SJCRH30 (cell line): ENCODE measurements at regions not wholly inside any gene's neighbourhood (a gene's known extent, or its start where the extent isn't known, plus 50 kb on each side); places are given as distances from the start of the nearest gene placed in this dataset.

ENCODE experiments used
- DNase-seq, 2 experiments: peaks; one replicate each; pipeline ENCODE4 v3.0.0-alpha.2; 2015 to 2020
- H3K27ac ChIP-seq: fragments of 250-450 bp; sonication (Bioruptor Pico); 2 replicates; pipeline ENCODE4 v1.5.1; 2020; ENCODE audit warnings: mild to moderate bottlenecking, moderate library complexity
- H3K27me3 ChIP-seq: fragments of 250-450 bp; sonication (Bioruptor Pico); 2 replicates; pipeline ENCODE4 v1.5.1; 2020; ENCODE audit warnings: mild to moderate bottlenecking, moderate library complexity
- H3K36me3 ChIP-seq: fragments of 250-450 bp; sonication (Bioruptor Pico); 2 replicates; pipeline ENCODE4 v1.5.1; 2020; ENCODE audit warnings: mild to moderate bottlenecking, moderate library complexity
- H3K4me1 ChIP-seq: fragments of 250-450 bp; sonication (Bioruptor Pico); 2 replicates; pipeline ENCODE4 v1.5.1; 2020; ENCODE audit warnings: mild to moderate bottlenecking, moderate library complexity
- H3K4me3 ChIP-seq: fragments of 250-450 bp; sonication (Bioruptor Pico); 2 replicates; pipeline ENCODE4 v1.5.1; 2020; ENCODE audit warnings: mild to moderate bottlenecking, moderate library complexity
- H3K9me3 ChIP-seq: fragments of 250-450 bp; sonication (Bioruptor Pico); replicated peaks from 2 replicates; pipeline ENCODE4 v1.5.1; 2020; ENCODE audit warnings: mild to moderate bottlenecking, moderate library complexity

- no peaks in the 10 kb centered on the region for H3K36me3 ChIP-seq
- no peaks in the 10 kb centered on the region for H3K27me3 ChIP-seq
- peak overlapping the region; percentile 39; the same call in 1 of the 2 replicates for H3K27ac ChIP-seq
- H3K4me1 ChIP-seq, result no peaks in the 10 kb centered on the region
- peak overlapping the region; percentile 53 for H3K4me3 ChIP-seq
- no peaks in the 10 kb centered on the region for H3K9me3 ChIP-seq
- DNase-seq, result peak; percentile 52 to 71
These were observed 569.3 kb upstream of the DIPK2B start for GRCh38 chrX:45769761-45770582.

- Histone ChIP-seq H3K36me3 (no peaks in the 10 kb centered on the region), H3K27me3 (no peaks in the 10 kb centered on the region), H3K4me3 (peak overlapping the region; percentile 53), H3K27ac (no peak overlapping the region), H3K9me3 (no peaks in the 10 kb centered on the region), H3K4me1 (no peaks in the 10 kb centered on the region)
- no peak for DNase-seq
These were observed 568.1 kb upstream of the DIPK2B start for GRCh38 chrX:45768666-45769236.

GRCh38 chrX:45766981-45767501, 566.4 kb upstream of the DIPK2B start:
- no peak for DNase-seq
- Histone ChIP-seq H3K36me3 (no peaks in the 10 kb centered on the region), H3K27ac (no peak overlapping the region), H3K4me1 (no peaks in the 10 kb centered on the region), H3K9me3 (no peaks in the 10 kb centered on the region), H3K4me3 (no peak overlapping the region), H3K27me3 (no peaks in the 10 kb centered on the region)

- no peak overlapping the region for H3K27ac ChIP-seq
- DNase-seq, result no peak
- no peaks in the 10 kb centered on the region for H3K36me3 ChIP-seq
- H3K4me3 ChIP-seq, result no peak overlapping the region
- H3K27me3 ChIP-seq, result no peaks in the 10 kb centered on the region
- H3K9me3 ChIP-seq, result no peaks in the 10 kb centered on the region
- H3K4me1 ChIP-seq, result no peaks in the 10 kb centered on the region
These were observed 565.1 kb upstream of the DIPK2B start for GRCh38 chrX:45765767-45766166.

- no peak overlapping the region for H3K27ac ChIP-seq
- no peaks in the 10 kb centered on the region for H3K9me3 ChIP-seq
- no peak for DNase-seq
- H3K36me3 ChIP-seq, result no peaks in the 10 kb centered on the region
- no peaks in the 10 kb centered on the region for H3K4me1 ChIP-seq
- H3K27me3 ChIP-seq, result no peaks in the 10 kb centered on the region
- H3K4me3 ChIP-seq, result no peak overlapping the region
These were observed 564.6 kb upstream of the DIPK2B start for GRCh38 chrX:45765281-45765680.

- Histone ChIP-seq H3K4me1 (no peaks in the 10 kb centered on the region), H3K27ac (no peak overlapping the region), H3K4me3 (no peak overlapping the region), H3K9me3 (no peaks in the 10 kb centered on the region), H3K36me3 (no peaks in the 10 kb centered on the region), H3K27me3 (no peaks in the 10 kb centered on the region)
- no peak for DNase-seq
These were observed 562.3 kb upstream of the DIPK2B start for GRCh38 chrX:45762699-45763647.

GRCh38 chrX:45761920-45762319, 561.2 kb upstream of the DIPK2B start:
- Histone ChIP-seq H3K9me3 (no peaks in the 10 kb centered on the region), H3K27me3 (no peaks in the 10 kb centered on the region), H3K4me1 (no peaks in the 10 kb centered on the region), H3K36me3 (no peaks in the 10 kb centered on the region), H3K27ac (no peak overlapping the region), H3K4me3 (no peak overlapping the region)
- no peak for DNase-seq

- Histone ChIP-seq H3K27ac (no peak overlapping the region), H3K4me1 (no peaks in the 10 kb centered on the region), H3K27me3 (no peaks in the 10 kb centered on the region), H3K9me3 (no peaks in the 10 kb centered on the region), H3K36me3 (no peaks in the 10 kb centered on the region), H3K4me3 (no peak overlapping the region)
- no peak for DNase-seq
These were observed 559.6 kb upstream of the DIPK2B start for GRCh38 chrX:45760187-45760742.

GRCh38 chrX:45758738-45759397, 558.2 kb upstream of the DIPK2B start:
- no peaks in the 10 kb centered on the region for H3K27me3 ChIP-seq
- H3K27ac ChIP-seq, result peak overlapping the region; percentile 5; the same call in 1 of the 2 replicates
- H3K4me1 ChIP-seq, result no peaks in the 10 kb centered on the region
- no peak overlapping the region for H3K4me3 ChIP-seq
- DNase-seq, result no peak
- H3K9me3 ChIP-seq, result no peaks in the 10 kb centered on the region
- no peaks in the 10 kb centered on the region for H3K36me3 ChIP-seq

GRCh38 chrX:45758319-45758718, 557.6 kb upstream of the DIPK2B start:
- Histone ChIP-seq H3K36me3 (no peaks in the 10 kb centered on the region), H3K9me3 (no peaks in the 10 kb centered on the region), H3K27ac (peak overlapping the region; percentile 5; the same call in 1 of the 2 replicates), H3K4me1 (no peaks in the 10 kb centered on the region), H3K27me3 (no peaks in the 10 kb centered on the region), H3K4me3 (no peak overlapping the region)
- DNase-seq, result peak in 1 of 2 experiments; percentile 3

- DNase-seq, result no peak
- no peak overlapping the region for H3K27ac ChIP-seq
- H3K4me1 ChIP-seq, result no peaks in the 10 kb centered on the region
- no peaks in the 10 kb centered on the region for H3K36me3 ChIP-seq
- no peaks in the 10 kb centered on the region for H3K27me3 ChIP-seq
- H3K4me3 ChIP-seq, result no peak overlapping the region
- no peaks in the 10 kb centered on the region for H3K9me3 ChIP-seq
These were observed 556.6 kb upstream of the DIPK2B start for GRCh38 chrX:45757272-45757671.

GRCh38 chrX:45756557-45756956, 555.9 kb upstream of the DIPK2B start:
- Histone ChIP-seq H3K27me3 (no peaks in the 10 kb centered on the region), H3K4me1 (no peaks in the 10 kb centered on the region), H3K4me3 (no peak overlapping the region), H3K27ac (no peak overlapping the region), H3K36me3 (no peaks in the 10 kb centered on the region), H3K9me3 (no peaks in the 10 kb centered on the region)
- DNase-seq, result no peak

- Histone ChIP-seq H3K27me3 (no peaks in the 10 kb centered on the region), H3K36me3 (no peaks in the 10 kb centered on the region), H3K4me1 (no peaks in the 10 kb centered on the region), H3K9me3 (no peaks in the 10 kb centered on the region), H3K4me3 (no peak overlapping the region), H3K27ac (no peak overlapping the region)
- no peak for DNase-seq
These were observed 555.0 kb upstream of the DIPK2B start for GRCh38 chrX:45755703-45756102.

GRCh38 chrX:45751156-45751555, 550.5 kb upstream of the DIPK2B start:
- no peak overlapping the region for H3K27ac ChIP-seq
- no peak for DNase-seq
- no peaks in the 10 kb centered on the region for H3K4me1 ChIP-seq
- H3K9me3 ChIP-seq, result no peaks in the 10 kb centered on the region
- H3K36me3 ChIP-seq, result no peaks in the 10 kb centered on the region
- H3K4me3 ChIP-seq, result no peak overlapping the region
- no peaks in the 10 kb centered on the region for H3K27me3 ChIP-seq
